HepG2 (cell line): ENCODE measurements at regions not wholly inside any gene's neighbourhood (a gene's known extent, or its start where the extent isn't known, plus 50 kb on each side); places are given as distances from the start of the nearest gene placed in this dataset.
A peak's percentile ranks its signal among the peaks of the same experiment; 100 is the strongest.

ENCODE experiments used
- ATAC-seq: fragments of 200-7000 bp; cut with Tn5 transposase; 3 replicates; pipeline ENCODE4 v1.9.1; 2020; ENCODE audit warnings: mild to moderate bottlenecking, moderate library complexity
- BruUV-seq: library from RNA; stranded (reverse); fragments of 400-500 nt; replicated peaks from 2 replicates; lab custom pipeline; 2021; lab: Mats Ljungman, UMichigan
- CTCF ChIA-PET: fragments of 300-600 bp; formaldehyde crosslinking; extraction: SDS; loops from one replicate; lab custom pipeline; 2021; ENCODE audit warnings: low total read pairs, inconsistent platforms, low intra/inter-chr PET ratio; lab: Yijun Ruan, JAX
- POLR2A ChIA-PET: fragments of 350-600 bp; sonication (Branson Sonifier 250); formaldehyde crosslinking; loops from one replicate; lab custom pipeline; 2020; ENCODE audit warnings: antibody characterized with exemption, inconsistent platforms; lab: Yijun Ruan, JAX
- DNase-seq: peaks from one replicate; pipeline ENCODE4 v3.0.0-alpha.2; 2015; ENCODE audit warnings: low spot score
- FAIRE-seq: peaks from 3 replicates; lab custom pipeline; 2011; peaks lifted over from hg19 to GRCh38; lab: Jason Lieb, UNC
- H2AFZ ChIP-seq: one replicate; pipeline ENCODE4 v1.6.1; 2011; ENCODE audit warnings: low read length, inconsistent platforms
- H3K27ac ChIP-seq: fragments of 300-600 bp; 3 replicates; pipeline ENCODE4 v1.8.0; 2011; ENCODE audit warnings: mixed run types, mild to moderate bottlenecking, mixed read lengths, low read length, inconsistent platforms; ENCODE audit not compliant: insufficient read depth; ENCODE audit errors: extremely low read length
- H3K27me3 ChIP-seq, 2 experiments: fragments of 200-600 bp in 1 of 2; 2 replicates in 1 of 2; 3 replicates in 1 of 2; pipeline versions ENCODE4 v1.6.0 to v1.8.0; 2011; ENCODE audit warnings: low read length in 2 of 2, mild to moderate bottlenecking in 2 of 2, moderate library complexity in 2 of 2, inconsistent platforms in 1 of 2; ENCODE audit not compliant: insufficient read depth in 2 of 2, control insufficient read depth in 1 of 2
- H3K36me3 ChIP-seq, 2 experiments: fragments of 200-600 bp in 1 of 2; replicated peaks in 1 of 2; 2 replicates in 1 of 2; 3 replicates in 1 of 2; pipeline versions ENCODE4 v1.5.1 to v1.8.0; 2011; ENCODE audit warnings: low read length in 2 of 2, inconsistent platforms in 1 of 2; ENCODE audit not compliant: insufficient read depth in 2 of 2, control insufficient read depth in 1 of 2
- H3K4me1 ChIP-seq: 2 replicates; pipeline ENCODE4 v1.5.1; 2012; ENCODE audit warnings: low read length, inconsistent platforms; ENCODE audit not compliant: insufficient read depth
- H3K4me2 ChIP-seq: 2 replicates; pipeline ENCODE4 v1.6.0; 2011; ENCODE audit warnings: low read depth, low read length, inconsistent platforms
- H3K4me3 ChIP-seq, 3 experiments: fragments of 200-600 bp in 1 of 3; sonication (generic), shearing (Covaris generic) in 1 of 3; replicated peaks in 1 of 3; 2 replicates each; pipeline ENCODE4 v1.5.1; 2011 to 2016; ENCODE audit warnings: low read length in 3 of 3, inconsistent platforms in 2 of 3, low read depth in 2 of 3, mild to moderate bottlenecking in 2 of 3, control low read depth in 1 of 3, mixed read lengths in 1 of 3; ENCODE audit not compliant: insufficient read depth in 1 of 3
- H3K79me2 ChIP-seq: one replicate; pipeline ENCODE4 v1.6.1; 2011; ENCODE audit warnings: low read length, inconsistent platforms; ENCODE audit not compliant: insufficient read depth
- H3K9ac ChIP-seq: 2 replicates; pipeline ENCODE4 v1.6.0; 2011; ENCODE audit warnings: mild to moderate bottlenecking, low read depth, low read length, inconsistent platforms; ENCODE audit not compliant: insufficient read depth
- H3K9me3 ChIP-seq: 2 replicates; pipeline ENCODE4 v1.5.1; 2012; ENCODE audit warnings: mild to moderate bottlenecking, low read length
- H4K20me1 ChIP-seq: 2 replicates; pipeline ENCODE4 v1.6.0; 2011; ENCODE audit warnings: inconsistent platforms, mild to moderate bottlenecking, low read length, moderate library complexity; ENCODE audit not compliant: insufficient read depth
- ATF4 ChIP-seq, 2 experiments: fragments of 450-650 bp in 1 of 2; sonication (generic) in 1 of 2; formaldehyde crosslinking; IDR thresholded peaks; 2 replicates each; pipeline versions ENCODE4 v1.5.0 to v1.8.0; 2020 to 2022; ENCODE audit warnings: mild to moderate bottlenecking in 1 of 2, missing genetic modification reagents in 1 of 2
- KDM6A ChIP-seq: IDR thresholded peaks from 2 replicates; pipeline ENCODE4 v1.6.1; 2016; ENCODE audit warnings: low read depth
- KLF16 ChIP-seq, 2 experiments: sonication (generic) in 1 of 2; formaldehyde crosslinking in 1 of 2; IDR thresholded peaks; 2 replicates each; pipeline versions ENCODE4 v1.6.1 to v1.8.0; 2016 to 2023; ENCODE audit warnings: missing genetic modification reagents in 2 of 2, missing compliant biosample characterization in 1 of 2
- MTF2 ChIP-seq: sonication (generic); formaldehyde crosslinking; IDR thresholded peaks from 2 replicates; pipeline ENCODE4 v1.5.0; 2020; ENCODE audit warnings: missing genetic modification reagents, borderline replicate concordance
- MYC ChIP-seq: sonication (generic); formaldehyde crosslinking; IDR thresholded peaks from 2 replicates; pipeline ENCODE4 v1.9.0; 2021; ENCODE audit warnings: missing genetic modification reagents, borderline replicate concordance
- PCBP1 ChIP-seq: fragments of 200-400 bp; formaldehyde crosslinking; IDR thresholded peaks from 2 replicates; pipeline ENCODE4 v1.6.1; 2017; ENCODE audit warnings: mild to moderate bottlenecking, low read depth, low read length, borderline replicate concordance
- PHF20 ChIP-seq: sonication (generic); formaldehyde crosslinking; IDR thresholded peaks from 2 replicates; pipeline ENCODE4 v1.5.0; 2020; ENCODE audit warnings: mild to moderate bottlenecking, missing genetic modification reagents
- PRPF4 ChIP-seq: fragments of 200-400 bp; formaldehyde crosslinking; IDR thresholded peaks from 2 replicates; pipeline ENCODE4 v1.6.1; 2016; ENCODE audit warnings: low read length, low read depth; ENCODE audit not compliant: poor library complexity, severe bottlenecking
- RARG ChIP-seq: sonication (generic); formaldehyde crosslinking; IDR thresholded peaks from 2 replicates; pipeline ENCODE4 v1.4.0; 2020; ENCODE audit warnings: low read depth, mild to moderate bottlenecking, missing genetic modification reagents
- SALL1 ChIP-seq: sonication (generic); formaldehyde crosslinking; IDR thresholded peaks from 2 replicates; pipeline ENCODE4 v1.8.0; 2022; ENCODE audit warnings: mild to moderate bottlenecking, missing genetic modification reagents
- SAP130 ChIP-seq: IDR thresholded peaks from 2 replicates; pipeline ENCODE4 v1.6.1; 2016; ENCODE audit warnings: low read depth
- SOX5 ChIP-seq: IDR thresholded peaks from 2 replicates; pipeline ENCODE4 v1.6.1; 2016; ENCODE audit warnings: borderline replicate concordance
- TCF7L2 ChIP-seq: IDR thresholded peaks from 2 replicates; pipeline ENCODE4 v1.6.1; 2011; ENCODE audit warnings: mild to moderate bottlenecking, low read depth, low read length, moderate library complexity
- ZFP1 ChIP-seq: IDR thresholded peaks from 2 replicates; pipeline ENCODE4 v1.6.1; 2016
- ZMYM4 ChIP-seq: sonication (generic); formaldehyde crosslinking; IDR thresholded peaks from 2 replicates; pipeline ENCODE4 v1.8.1; 2023; ENCODE audit warnings: mild to moderate bottlenecking, missing genetic modification reagents
- ZNF337 ChIP-seq: sonication (generic); formaldehyde crosslinking; IDR thresholded peaks from 2 replicates; pipeline ENCODE4 v1.5.1; 2020; ENCODE audit warnings: missing genetic modification reagents, low read depth, mild to moderate bottlenecking, borderline replicate concordance
- WGBS: methylation state at CpG from one replicate; pipeline ENCODE4 v1.1.6; 2017; ENCODE audit warnings: low lambda C conversion rate; 5-methylcytosine and 5-hydroxymethylcytosine counted together
- in situ Hi-C: cut with HindIII; loops from 2 replicates; pipeline ENCODE4 v1.10.0; 2017; ENCODE audit warnings: low pct_unique_long_range_greater_than_20kb; ENCODE audit not compliant: extremely low pct_ligation_motif_present
- intact Hi-C: fragments of 100-400 bp; cut with micrococcal nuclease; formaldehyde crosslinking; loops from one replicate; pipeline ENCODE4 v1.10.0; 2022; ENCODE audit not compliant: unreplicated experiment
- TF ChIP-seq, protein P1 (sequence below): IDR thresholded peaks from 2 replicates; pipeline ENCODE4 v1.6.1; 2016; ENCODE audit warnings: mild to moderate bottlenecking, missing biosample characterization, missing genetic modification reagents
- TF ChIP-seq, protein P2 (sequence below): sonication (generic); formaldehyde crosslinking; IDR thresholded peaks from 2 replicates; pipeline ENCODE4 v1.5.0; 2020; ENCODE audit warnings: missing genetic modification reagents

GRCh38 chr5:96243862-96244261 lies 189.2 kb downstream of the PCSK1 start:
- CTCF ChIA-PET = no interaction called here
- BruUV-seq = no TSS peak

DNA sequence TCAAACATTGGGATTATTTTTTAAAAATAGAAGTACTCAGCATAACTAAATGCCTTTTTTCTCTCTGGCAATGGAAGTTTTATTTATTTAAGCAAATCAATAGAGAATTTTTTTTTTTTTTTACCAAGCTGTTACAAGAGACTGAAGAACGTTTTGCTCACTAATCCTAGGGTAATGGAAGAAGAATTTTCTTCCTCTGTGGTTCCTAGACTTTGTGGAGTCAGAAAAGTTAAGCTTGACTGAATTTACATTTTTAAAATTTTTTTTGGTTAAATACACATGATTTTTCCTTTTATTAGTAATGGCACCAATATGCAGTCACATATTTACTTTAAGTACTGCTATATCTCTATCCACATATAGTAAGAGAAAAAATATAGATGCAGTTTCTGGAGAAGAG lies 189.8 kb downstream of the PCSK1 start:
- WGBS = 41% methylated on average over 1 of the region's 1 CpG
- intact Hi-C loops (no loop called here), in situ Hi-C loops (no loop called here)
- Histone ChIP-seq H3K4me3 (no peak overlapping the region), H3K4me2 (no peak overlapping the region), H3K4me1 (peaks cover 66% of the 10 kb centered on the region), H3K79me2 (no peaks in the 10 kb centered on the region), H3K27me3 (no peaks in the 10 kb centered on the region), H4K20me1 (no peaks in the 10 kb centered on the region), H2AFZ (no peak overlapping the region), H3K9ac (no peak overlapping the region), H3K27ac (no peak overlapping the region), H3K36me3 (no peaks in the 10 kb centered on the region), H3K9me3 (no peaks in the 10 kb centered on the region)
- TF ChIP-seq SALL1 (CRISPR knock-in tag) (no peak), KDM6A (CRISPR knock-in tag) (no peak), ZNF337 (no peak), SOX5 (no peak), MYC (CRISPR knock-in tag) (no peak), ZFP1 (CRISPR knock-in tag) (no peak), ZMYM4 (CRISPR knock-in tag) (no peak), RARG (no peak), PHF20 (CRISPR knock-in tag) (no peak), ATF4 (CRISPR knock-in tag; IDR thresholded peaks at IDR 0.05) (no peak), TCF7L2 (no peak)
- BruUV-seq = no TSS peak
- no peak for ATAC-seq
- POLR2A ChIA-PET = interaction anchor here (0.7 kb wide), 2 partner anchors 42 to 229 kb away, joined by 3 to 4 read pairs; no protein-coding TSS in a partner anchor
- no peak for FAIRE-seq
- DNase-seq = no peak
- CTCF ChIA-PET = no interaction called here

More at GRCh38 chr5:96243862-96244261, 189.2 kb downstream of the PCSK1 start:
- Histone ChIP-seq H3K27ac (peak overlapping the region; percentile 23), H3K9ac (no peak overlapping the region), H4K20me1 (no peaks in the 10 kb centered on the region), H3K27me3 (no peaks in the 10 kb centered on the region)
- FAIRE-seq = no peak
- WGBS = 92% methylated on average over 1 of the region's 1 CpG
- TF ChIP-seq ZNF337 (no peak), SAP130 (no peak), MTF2 (CRISPR knock-in tag) (no peak), PRPF4 (no peak), PCBP1 (no peak), KLF16 (CRISPR knock-in tag; IDR thresholded peaks at IDR 0.05) (no peak)
- TF ChIP-seq, protein P1, sequence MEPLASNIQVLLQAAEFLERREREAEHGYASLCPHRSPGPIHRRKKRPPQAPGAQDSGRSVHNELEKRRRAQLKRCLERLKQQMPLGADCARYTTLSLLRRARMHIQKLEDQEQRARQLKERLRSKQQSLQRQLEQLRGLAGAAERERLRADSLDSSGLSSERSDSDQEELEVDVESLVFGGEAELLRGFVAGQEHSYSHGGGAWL (CRISPR knock-in tag) = no peak
- TF ChIP-seq, protein P2, sequence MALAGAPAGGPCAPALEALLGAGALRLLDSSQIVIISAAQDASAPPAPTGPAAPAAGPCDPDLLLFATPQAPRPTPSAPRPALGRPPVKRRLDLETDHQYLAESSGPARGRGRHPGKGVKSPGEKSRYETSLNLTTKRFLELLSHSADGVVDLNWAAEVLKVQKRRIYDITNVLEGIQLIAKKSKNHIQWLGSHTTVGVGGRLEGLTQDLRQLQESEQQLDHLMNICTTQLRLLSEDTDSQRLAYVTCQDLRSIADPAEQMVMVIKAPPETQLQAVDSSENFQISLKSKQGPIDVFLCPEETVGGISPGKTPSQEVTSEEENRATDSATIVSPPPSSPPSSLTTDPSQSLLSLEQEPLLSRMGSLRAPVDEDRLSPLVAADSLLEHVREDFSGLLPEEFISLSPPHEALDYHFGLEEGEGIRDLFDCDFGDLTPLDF (CRISPR knock-in tag) = no peak
- TF ChIP-seq, all 625 proteins: peak for 0
- intact Hi-C loops (loop anchor here (2.0 kb wide), 2 partner anchors 43 to 277 kb away; no protein-coding TSS in a partner anchor), in situ Hi-C loops (no loop called here)
- Histone ChIP-seq H2AFZ (no peak overlapping the region), H3K4me2 (no peak overlapping the region), H3K4me1 (peaks cover 73% of the 10 kb centered on the region), H3K36me3 (no peaks in the 10 kb centered on the region), H3K4me3 (no peak overlapping the region), H3K9me3 (no peaks in the 10 kb centered on the region), H3K79me2 (no peaks in the 10 kb centered on the region)
- POLR2A ChIA-PET = interaction anchor here (2.0 kb wide), 1 partner anchor 57 kb away, joined by 5 read pairs; no protein-coding TSS in a partner anchor
- ATAC-seq = no peak
- no peak for DNase-seq
